ENCODE measurements at regions not wholly inside any gene's neighbourhood (a gene's known extent, or its start where the extent isn't known, plus 50 kb on each side); places are given as distances from the start of the nearest gene placed in this dataset.

DNA sequence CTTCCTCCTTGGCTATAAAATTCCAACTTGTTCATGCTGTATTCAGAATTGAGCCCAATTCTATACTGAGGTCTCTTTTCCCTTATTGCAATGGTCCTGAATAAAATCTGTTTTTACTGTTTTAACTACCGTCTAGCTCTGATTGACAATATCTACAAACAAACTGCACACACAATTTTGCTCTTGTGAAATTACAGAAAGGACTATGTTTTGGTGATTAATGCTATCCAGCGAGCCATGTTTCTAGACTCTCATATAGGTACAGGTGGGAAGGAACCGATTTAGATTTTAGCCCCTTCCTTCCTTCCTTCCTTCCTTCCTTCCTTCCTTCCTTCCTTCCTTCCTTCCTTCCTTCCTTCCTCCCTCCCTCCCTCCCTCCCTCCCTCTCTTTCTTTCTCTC, 254.4 kb downstream of the SLC4A3 start:
- no peak overlapping the region for H3K4me3 Mint-ChIP-seq (ENCODE audit: low read depth)
- H3K36me3 Mint-ChIP-seq (ENCODE audit: insufficient read depth) = no peaks in the 10 kb centered on the region
- no peaks in the 10 kb centered on the region for H3K9me3 Mint-ChIP-seq (ENCODE audit: low read depth)
- peaks cover 3% of the 10 kb centered on the region for H3K4me1 Mint-ChIP-seq (ENCODE audit: low read depth)
- TF ChIP-seq, protein P1, sequence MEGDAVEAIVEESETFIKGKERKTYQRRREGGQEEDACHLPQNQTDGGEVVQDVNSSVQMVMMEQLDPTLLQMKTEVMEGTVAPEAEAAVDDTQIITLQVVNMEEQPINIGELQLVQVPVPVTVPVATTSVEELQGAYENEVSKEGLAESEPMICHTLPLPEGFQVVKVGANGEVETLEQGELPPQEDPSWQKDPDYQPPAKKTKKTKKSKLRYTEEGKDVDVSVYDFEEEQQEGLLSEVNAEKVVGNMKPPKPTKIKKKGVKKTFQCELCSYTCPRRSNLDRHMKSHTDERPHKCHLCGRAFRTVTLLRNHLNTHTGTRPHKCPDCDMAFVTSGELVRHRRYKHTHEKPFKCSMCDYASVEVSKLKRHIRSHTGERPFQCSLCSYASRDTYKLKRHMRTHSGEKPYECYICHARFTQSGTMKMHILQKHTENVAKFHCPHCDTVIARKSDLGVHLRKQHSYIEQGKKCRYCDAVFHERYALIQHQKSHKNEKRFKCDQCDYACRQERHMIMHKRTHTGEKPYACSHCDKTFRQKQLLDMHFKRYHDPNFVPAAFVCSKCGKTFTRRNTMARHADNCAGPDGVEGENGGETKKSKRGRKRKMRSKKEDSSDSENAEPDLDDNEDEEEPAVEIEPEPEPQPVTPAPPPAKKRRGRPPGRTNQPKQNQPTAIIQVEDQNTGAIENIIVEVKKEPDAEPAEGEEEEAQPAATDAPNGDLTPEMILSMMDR (IDR thresholded peaks at IDR 0.05; ENCODE audit: unreplicated experiment) = no peak
- H3K27ac Mint-ChIP-seq = no peak overlapping the region
- no peak for DNase-seq (ENCODE audit: low spot score, unreplicated experiment)
- H3K27me3 Mint-ChIP-seq = peaks cover 18% of the 10 kb centered on the region

DNA sequence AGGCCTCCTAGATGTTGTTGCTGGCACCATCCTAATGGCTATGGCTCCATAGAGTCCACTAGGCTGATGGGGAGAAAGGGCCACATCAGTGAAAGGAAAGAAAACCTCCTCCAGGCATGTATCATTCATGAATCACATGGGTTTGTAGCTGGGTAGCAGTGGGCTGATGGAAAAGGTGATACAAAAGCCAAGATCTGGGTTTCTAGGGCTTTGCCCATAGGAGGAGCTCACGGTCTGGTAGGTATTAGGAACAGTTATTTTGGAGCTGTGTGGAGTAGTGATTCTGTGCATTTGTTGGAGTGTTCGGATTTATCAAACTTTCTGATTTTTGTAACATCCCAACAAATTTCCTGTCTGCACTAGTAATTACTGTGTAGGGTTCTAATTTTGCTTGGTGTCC, 259.2 kb downstream of the SLC4A3 start:
- TF ChIP-seq, protein P1 (IDR thresholded peaks at IDR 0.05; ENCODE audit: unreplicated experiment) = no peak
- peaks cover 2% of the 10 kb centered on the region for H3K27me3 Mint-ChIP-seq
- no peak overlapping the region for H3K27ac Mint-ChIP-seq
- H3K9me3 Mint-ChIP-seq (ENCODE audit: low read depth) = no peaks in the 10 kb centered on the region
- no peaks in the 10 kb centered on the region for H3K4me1 Mint-ChIP-seq (ENCODE audit: low read depth)
- H3K36me3 Mint-ChIP-seq (ENCODE audit: insufficient read depth) = no peaks in the 10 kb centered on the region
- DNase-seq (ENCODE audit: low spot score, unreplicated experiment) = no peak
- no peak overlapping the region for H3K4me3 Mint-ChIP-seq (ENCODE audit: low read depth)

DNA sequence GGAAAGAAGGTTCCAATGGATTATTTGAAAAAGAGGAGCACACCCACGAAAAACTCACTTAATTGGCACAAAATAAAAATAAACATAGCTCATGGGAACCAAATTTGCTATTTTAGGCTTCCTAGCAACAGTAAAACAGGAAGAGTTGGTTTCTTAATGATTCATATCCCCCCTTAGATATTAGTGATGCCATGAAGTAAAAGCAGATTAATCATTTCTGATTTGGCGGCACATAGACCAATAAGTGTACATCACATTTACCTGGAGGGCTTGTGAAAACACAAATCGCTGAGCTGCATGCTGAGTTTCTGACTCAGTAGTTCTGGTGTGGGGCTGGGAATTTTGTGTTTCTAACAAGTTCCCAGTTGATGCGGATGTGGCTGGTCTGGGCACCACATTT, 260.4 kb downstream of the SLC4A3 start:
- TF ChIP-seq, protein P1 (IDR thresholded peaks at IDR 0.05; ENCODE audit: unreplicated experiment) = no peak
- DNase-seq (ENCODE audit: low spot score, unreplicated experiment) = no peak
- Mint-ChIP-seq H3K27ac (no peak overlapping the region), H3K36me3 (ENCODE audit: insufficient read depth) (no peaks in the 10 kb centered on the region), H3K9me3 (ENCODE audit: low read depth) (no peaks in the 10 kb centered on the region), H3K27me3 (peaks cover 2% of the 10 kb centered on the region), H3K4me3 (ENCODE audit: low read depth) (no peak overlapping the region), H3K4me1 (ENCODE audit: low read depth) (no peaks in the 10 kb centered on the region)

DNA sequence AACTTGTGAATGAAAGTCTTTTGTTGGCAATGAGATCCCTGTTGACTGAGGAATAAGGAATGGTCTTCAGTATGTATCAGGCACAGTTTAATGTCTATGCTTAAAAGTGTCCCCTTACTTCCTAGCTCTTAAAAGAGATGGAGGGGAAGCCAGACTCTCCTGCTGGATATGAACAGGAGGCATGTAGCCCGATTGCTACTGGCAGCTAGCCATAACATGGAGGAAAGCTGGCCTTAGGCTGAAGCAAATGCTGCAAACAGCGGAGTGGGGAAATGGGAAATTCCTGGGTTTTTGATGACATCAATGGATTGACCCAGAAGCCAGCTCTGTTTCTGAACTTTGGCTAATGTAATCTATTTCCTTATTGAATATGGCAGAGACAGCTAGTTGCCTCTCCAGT, 266.1 kb downstream of the SLC4A3 start:
- Mint-ChIP-seq H3K4me3 (ENCODE audit: low read depth) (no peak overlapping the region), H3K4me1 (ENCODE audit: low read depth) (no peaks in the 10 kb centered on the region), H3K36me3 (ENCODE audit: insufficient read depth) (no peaks in the 10 kb centered on the region), H3K9me3 (ENCODE audit: low read depth) (no peaks in the 10 kb centered on the region), H3K27me3 (peaks cover 2% of the 10 kb centered on the region), H3K27ac (no peak overlapping the region)
- DNase-seq (ENCODE audit: low spot score, unreplicated experiment) = no peak
- TF ChIP-seq, protein P1 (IDR thresholded peaks at IDR 0.05; ENCODE audit: unreplicated experiment) = no peak

DNA sequence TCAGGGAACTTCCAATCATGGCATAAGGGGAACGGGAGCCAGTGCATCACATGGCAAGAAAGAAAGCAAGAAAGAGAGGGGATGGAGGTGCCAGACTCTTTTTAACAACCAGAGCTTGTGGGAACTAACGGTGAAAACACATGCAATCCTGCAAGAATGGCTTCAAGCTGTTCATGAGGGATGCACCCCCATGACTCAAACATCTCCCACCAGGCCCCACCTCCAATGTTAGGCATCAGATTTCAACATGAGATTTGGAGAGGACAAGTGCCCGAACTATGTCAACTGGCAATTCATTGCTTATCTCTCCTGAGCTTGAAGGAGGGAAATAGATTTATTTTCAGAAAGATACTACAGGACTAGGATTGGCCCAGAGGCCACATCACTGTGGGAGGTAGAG, 270.0 kb downstream of the SLC4A3 start:
- no peak overlapping the region for H3K4me3 Mint-ChIP-seq (ENCODE audit: low read depth)
- TF ChIP-seq, protein P1 (IDR thresholded peaks at IDR 0.05; ENCODE audit: unreplicated experiment) = no peak
- H3K27me3 Mint-ChIP-seq = peaks cover 2% of the 10 kb centered on the region
- no peak for DNase-seq (ENCODE audit: low spot score, unreplicated experiment)
- H3K27ac Mint-ChIP-seq = no peak overlapping the region
- no peaks in the 10 kb centered on the region for H3K36me3 Mint-ChIP-seq (ENCODE audit: insufficient read depth)
- peaks cover 3% of the 10 kb centered on the region for H3K4me1 Mint-ChIP-seq (ENCODE audit: low read depth)
- H3K9me3 Mint-ChIP-seq (ENCODE audit: low read depth) = no peaks in the 10 kb centered on the region
